GM23338 (cell line): ENCODE measurements at regions not wholly inside any gene's neighbourhood (a gene's known extent, or its start where the extent isn't known, plus 50 kb on each side); places are given as distances from the start of the nearest gene placed in this dataset.

Source experiments
- ATAC-seq: fragments of 200-7000 bp; cut with Tn5 transposase; 3 replicates; pipeline ENCODE4 v1.9.1; 2020
- DNase-seq: peaks from one replicate; pipeline ENCODE4 v3.0.0-alpha.2; 2015; ENCODE audit warnings: low spot score
- H2AFZ ChIP-seq: fragments of 200-600 bp; sonication (generic); 2 replicates; pipeline ENCODE4 v1.8.0; 2016; ENCODE audit warnings: antibody characterized with exemption, mild to moderate bottlenecking, moderate library complexity
- H3F3A ChIP-seq: fragments of 200-600 bp; sonication (generic); replicated peaks from 2 replicates; pipeline ENCODE4 v1.8.0; 2017; ENCODE audit warnings: antibody characterized with exemption, mixed run types, low read depth
- H3K27ac ChIP-seq: fragments of 200-600 bp; sonication (generic); 2 replicates; pipeline ENCODE4 v1.6.1; 2016; ENCODE audit warnings: low read depth
- H3K27me3 ChIP-seq: fragments of 200-600 bp; sonication (generic); 2 replicates; pipeline ENCODE4 v1.8.0; 2016; ENCODE audit warnings: mild to moderate bottlenecking, mixed run types, moderate library complexity; ENCODE audit not compliant: insufficient read depth
- H3K36me3 ChIP-seq: fragments of 200-600 bp; sonication (generic); 2 replicates; pipeline ENCODE4 v1.8.0; 2016; ENCODE audit warnings: mild to moderate bottlenecking; ENCODE audit not compliant: insufficient read depth
- H3K4me1 ChIP-seq: fragments of 200-600 bp; sonication (generic); 2 replicates; pipeline ENCODE4 v1.8.0; 2016; ENCODE audit warnings: mild to moderate bottlenecking, moderate library complexity; ENCODE audit not compliant: insufficient read depth
- H3K4me2 ChIP-seq: fragments of 200-600 bp; sonication (generic); 2 replicates; pipeline ENCODE4 v1.7.1; 2017; ENCODE audit warnings: mixed run types
- H3K4me3 ChIP-seq: fragments of 200-600 bp; sonication (generic); 2 replicates; pipeline ENCODE4 v1.6.1; 2016; ENCODE audit warnings: mixed run types
- H3K79me2 ChIP-seq: fragments of 200-600 bp; sonication (generic); replicated peaks from 2 replicates; pipeline ENCODE4 v1.8.0; 2017; ENCODE audit warnings: mild to moderate bottlenecking; ENCODE audit not compliant: insufficient read depth
- H3K9me2 ChIP-seq: fragments of 200-600 bp; sonication (generic); 2 replicates; pipeline ENCODE4 v1.8.0; 2017; ENCODE audit not compliant: insufficient read depth
- H4K20me1 ChIP-seq: fragments of 200-600 bp; sonication (generic); replicated peaks from 2 replicates; pipeline ENCODE4 v1.8.0; 2017; ENCODE audit warnings: mild to moderate bottlenecking; ENCODE audit not compliant: insufficient read depth
- H3K27ac Mint-ChIP-seq: 2 replicates; pipeline ENCODE4 v1.8.0; 2020; ENCODE audit warnings: inconsistent platforms, mild to moderate bottlenecking, moderate library complexity, mixed read lengths
- H3K27me3 Mint-ChIP-seq: 3 replicates; pipeline ENCODE4 v1.8.0; 2022; ENCODE audit warnings: low read depth, mild to moderate bottlenecking, moderate library complexity, mixed read lengths, inconsistent platforms; ENCODE audit not compliant: insufficient read depth, poor library complexity
- H3K36me3 Mint-ChIP-seq: 3 replicates; pipeline ENCODE4 v1.8.0; 2021; ENCODE audit warnings: low read depth, mild to moderate bottlenecking, inconsistent platforms, moderate library complexity, mixed read lengths
- H3K4me1 Mint-ChIP-seq: 3 replicates; pipeline ENCODE4 v1.8.0; 2020; ENCODE audit warnings: mild to moderate bottlenecking, inconsistent platforms, mixed read lengths
- H3K4me3 Mint-ChIP-seq: 3 replicates; pipeline ENCODE4 v1.8.0; 2021; ENCODE audit warnings: moderate library complexity, mild to moderate bottlenecking, inconsistent platforms, mixed read lengths
- H3K9me3 Mint-ChIP-seq: 3 replicates; pipeline ENCODE4 v1.8.0; 2020; ENCODE audit warnings: moderate library complexity, mild to moderate bottlenecking, inconsistent platforms, mixed read lengths
- EZH2 ChIP-seq: fragments of 200-600 bp; sonication (generic); IDR thresholded peaks from one replicate; pipeline ENCODE4 v1.8.0; 2017; ENCODE audit warnings: antibody characterized with exemption, mild to moderate bottlenecking, low read depth; ENCODE audit not compliant: unreplicated experiment
- EZH2phosphoT487 ChIP-seq: fragments of 200-600 bp; sonication (generic); IDR thresholded peaks from one replicate; pipeline ENCODE4 v1.8.1; 2018; ENCODE audit warnings: antibody characterized with exemption; ENCODE audit not compliant: unreplicated experiment
- JUNB ChIP-seq: IDR thresholded peaks from one replicate; pipeline ENCODE4 v1.6.1; 2016; ENCODE audit warnings: antibody characterized with exemption; ENCODE audit not compliant: unreplicated experiment
- POLR2AphosphoS5 ChIP-seq: IDR thresholded peaks from 2 replicates; pipeline ENCODE4 v1.6.1; 2016; ENCODE audit warnings: antibody characterized with exemption, low read depth
- STAT1 ChIP-seq: IDR thresholded peaks from one replicate; pipeline ENCODE4 v1.6.1; 2016; ENCODE audit warnings: antibody characterized with exemption; ENCODE audit not compliant: unreplicated experiment
- ZNF114 ChIP-seq: fragments of 250-450 bp; sonication (Bioruptor Pico); IDR thresholded peaks from 2 replicates; pipeline ENCODE4 v1.5.0; 2020; ENCODE audit warnings: mild to moderate bottlenecking, moderate library complexity
- TF ChIP-seq, protein P1 (sequence below), 2 experiments: fragments of 200-600 bp in 1 of 2; sonication (generic) in 1 of 2; conservative IDR thresholded peaks; 2 replicates each; pipeline versions ENCODE4 v1.5.1 to v1.6.1; 2016 to 2017; ENCODE audit warnings: antibody characterized with exemption in 2 of 2, low read depth in 2 of 2, mild to moderate bottlenecking in 2 of 2, moderate library complexity in 1 of 2
- TF ChIP-seq, protein P2 (sequence below): fragments of 250-450 bp; sonication (Bioruptor Pico); IDR thresholded peaks from 2 replicates; pipeline ENCODE4 v1.5.0; 2020; ENCODE audit warnings: mild to moderate bottlenecking, moderate library complexity

DNA sequence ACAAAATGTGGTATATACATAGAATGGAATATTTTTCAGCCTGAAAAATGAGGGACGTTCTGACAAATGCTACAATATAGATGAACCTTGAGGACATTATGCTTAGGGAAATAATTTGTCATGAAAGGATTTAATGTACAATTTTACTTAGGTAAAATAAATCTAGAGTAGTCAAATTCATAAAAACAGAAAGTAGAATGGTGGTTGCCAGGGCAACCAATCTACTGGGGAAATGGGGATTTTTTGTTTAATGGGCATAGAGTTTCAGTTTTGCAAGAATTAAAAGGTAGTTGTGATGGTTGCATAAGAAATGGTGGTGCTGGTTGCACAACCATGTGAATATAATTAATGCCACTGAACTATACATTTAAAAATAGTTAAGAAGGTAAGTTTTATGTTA lies 296.0 kb upstream of the SP4 start (continued):
- TF ChIP-seq, protein P1, sequence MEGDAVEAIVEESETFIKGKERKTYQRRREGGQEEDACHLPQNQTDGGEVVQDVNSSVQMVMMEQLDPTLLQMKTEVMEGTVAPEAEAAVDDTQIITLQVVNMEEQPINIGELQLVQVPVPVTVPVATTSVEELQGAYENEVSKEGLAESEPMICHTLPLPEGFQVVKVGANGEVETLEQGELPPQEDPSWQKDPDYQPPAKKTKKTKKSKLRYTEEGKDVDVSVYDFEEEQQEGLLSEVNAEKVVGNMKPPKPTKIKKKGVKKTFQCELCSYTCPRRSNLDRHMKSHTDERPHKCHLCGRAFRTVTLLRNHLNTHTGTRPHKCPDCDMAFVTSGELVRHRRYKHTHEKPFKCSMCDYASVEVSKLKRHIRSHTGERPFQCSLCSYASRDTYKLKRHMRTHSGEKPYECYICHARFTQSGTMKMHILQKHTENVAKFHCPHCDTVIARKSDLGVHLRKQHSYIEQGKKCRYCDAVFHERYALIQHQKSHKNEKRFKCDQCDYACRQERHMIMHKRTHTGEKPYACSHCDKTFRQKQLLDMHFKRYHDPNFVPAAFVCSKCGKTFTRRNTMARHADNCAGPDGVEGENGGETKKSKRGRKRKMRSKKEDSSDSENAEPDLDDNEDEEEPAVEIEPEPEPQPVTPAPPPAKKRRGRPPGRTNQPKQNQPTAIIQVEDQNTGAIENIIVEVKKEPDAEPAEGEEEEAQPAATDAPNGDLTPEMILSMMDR (conservative IDR thresholded peaks at IDR 0.05; ENCODE audit: low read depth in 2 of 2) = no peak
- TF ChIP-seq, protein P2, sequence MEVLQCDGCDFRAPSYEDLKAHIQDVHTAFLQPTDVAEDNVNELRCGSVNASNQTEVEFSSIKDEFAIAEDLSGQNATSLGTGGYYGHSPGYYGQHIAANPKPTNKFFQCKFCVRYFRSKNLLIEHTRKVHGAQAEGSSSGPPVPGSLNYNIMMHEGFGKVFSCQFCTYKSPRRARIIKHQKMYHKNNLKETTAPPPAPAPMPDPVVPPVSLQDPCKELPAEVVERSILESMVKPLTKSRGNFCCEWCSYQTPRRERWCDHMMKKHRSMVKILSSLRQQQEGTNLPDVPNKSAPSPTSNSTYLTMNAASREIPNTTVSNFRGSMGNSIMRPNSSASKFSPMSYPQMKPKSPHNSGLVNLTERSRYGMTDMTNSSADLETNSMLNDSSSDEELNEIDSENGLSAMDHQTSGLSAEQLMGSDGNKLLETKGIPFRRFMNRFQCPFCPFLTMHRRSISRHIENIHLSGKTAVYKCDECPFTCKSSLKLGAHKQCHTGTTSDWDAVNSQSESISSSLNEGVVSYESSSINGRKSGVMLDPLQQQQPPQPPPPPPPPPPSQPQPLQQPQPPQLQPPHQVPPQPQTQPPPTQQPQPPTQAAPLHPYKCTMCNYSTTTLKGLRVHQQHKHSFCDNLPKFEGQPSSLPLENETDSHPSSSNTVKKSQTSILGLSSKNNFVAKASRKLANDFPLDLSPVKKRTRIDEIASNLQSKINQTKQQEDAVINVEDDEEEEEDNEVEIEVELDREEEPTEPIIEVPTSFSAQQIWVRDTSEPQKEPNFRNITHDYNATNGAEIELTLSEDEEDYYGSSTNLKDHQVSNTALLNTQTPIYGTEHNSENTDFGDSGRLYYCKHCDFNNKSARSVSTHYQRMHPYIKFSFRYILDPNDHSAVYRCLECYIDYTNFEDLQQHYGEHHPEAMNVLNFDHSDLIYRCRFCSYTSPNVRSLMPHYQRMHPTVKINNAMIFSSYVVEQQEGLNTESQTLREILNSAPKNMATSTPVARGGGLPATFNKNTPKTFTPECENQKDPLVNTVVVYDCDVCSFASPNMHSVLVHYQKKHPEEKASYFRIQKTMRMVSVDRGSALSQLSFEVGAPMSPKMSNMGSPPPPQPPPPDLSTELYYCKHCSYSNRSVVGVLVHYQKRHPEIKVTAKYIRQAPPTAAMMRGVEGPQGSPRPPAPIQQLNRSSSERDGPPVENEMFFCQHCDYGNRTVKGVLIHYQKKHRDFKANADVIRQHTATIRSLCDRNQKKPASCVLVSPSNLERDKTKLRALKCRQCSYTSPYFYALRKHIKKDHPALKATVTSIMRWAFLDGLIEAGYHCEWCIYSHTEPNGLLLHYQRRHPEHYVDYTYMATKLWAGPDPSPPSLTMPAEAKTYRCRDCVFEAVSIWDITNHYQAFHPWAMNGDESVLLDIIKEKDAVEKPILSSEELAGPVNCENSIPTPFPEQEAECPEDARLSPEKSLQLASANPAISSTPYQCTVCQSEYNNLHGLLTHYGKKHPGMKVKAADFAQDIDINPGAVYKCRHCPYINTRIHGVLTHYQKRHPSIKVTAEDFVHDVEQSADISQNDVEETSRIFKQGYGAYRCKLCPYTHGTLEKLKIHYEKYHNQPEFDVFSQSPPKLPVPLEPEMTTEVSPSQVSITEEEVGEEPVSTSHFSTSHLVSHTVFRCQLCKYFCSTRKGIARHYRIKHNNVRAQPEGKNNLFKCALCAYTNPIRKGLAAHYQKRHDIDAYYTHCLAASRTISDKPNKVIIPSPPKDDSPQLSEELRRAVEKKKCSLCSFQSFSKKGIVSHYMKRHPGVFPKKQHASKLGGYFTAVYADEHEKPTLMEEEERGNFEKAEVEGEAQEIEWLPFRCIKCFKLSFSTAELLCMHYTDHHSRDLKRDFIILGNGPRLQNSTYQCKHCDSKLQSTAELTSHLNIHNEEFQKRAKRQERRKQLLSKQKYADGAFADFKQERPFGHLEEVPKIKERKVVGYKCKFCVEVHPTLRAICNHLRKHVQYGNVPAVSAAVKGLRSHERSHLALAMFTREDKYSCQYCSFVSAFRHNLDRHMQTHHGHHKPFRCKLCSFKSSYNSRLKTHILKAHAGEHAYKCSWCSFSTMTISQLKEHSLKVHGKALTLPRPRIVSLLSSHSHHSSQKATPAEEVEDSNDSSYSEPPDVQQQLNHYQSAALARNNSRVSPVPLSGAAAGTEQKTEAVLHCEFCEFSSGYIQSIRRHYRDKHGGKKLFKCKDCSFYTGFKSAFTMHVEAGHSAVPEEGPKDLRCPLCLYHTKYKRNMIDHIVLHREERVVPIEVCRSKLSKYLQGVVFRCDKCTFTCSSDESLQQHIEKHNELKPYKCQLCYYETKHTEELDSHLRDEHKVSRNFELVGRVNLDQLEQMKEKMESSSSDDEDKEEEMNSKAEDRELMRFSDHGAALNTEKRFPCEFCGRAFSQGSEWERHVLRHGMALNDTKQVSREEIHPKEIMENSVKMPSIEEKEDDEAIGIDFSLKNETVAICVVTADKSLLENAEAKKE (CRISPR knock-in tag) = no peak

DNA sequence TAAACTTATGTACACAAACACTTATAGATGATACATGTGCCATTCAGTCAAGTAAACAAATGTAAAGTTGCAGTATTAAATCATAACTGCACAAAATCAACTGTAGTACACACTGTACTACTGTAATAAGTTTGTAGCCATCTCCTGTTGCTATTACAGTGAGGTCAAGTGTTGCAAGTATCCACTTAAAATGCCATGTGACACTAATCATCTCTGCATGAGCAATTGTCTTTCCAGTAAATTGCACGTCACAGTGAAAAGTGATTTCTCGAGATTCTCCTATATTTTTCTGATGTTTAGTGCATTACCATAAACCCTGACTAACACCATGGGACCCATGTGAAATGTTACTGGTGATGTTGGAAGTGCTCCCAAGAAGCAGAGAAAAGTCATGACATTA lies 293.3 kb upstream of the SP4 start:
- no peak for DNase-seq
- TF ChIP-seq STAT1 (no peak), JUNB (no peak), POLR2AphosphoS5 (no peak), EZH2phosphoT487 (no peak), ZNF114 (CRISPR knock-in tag) (no peak), EZH2 (no peak)
- TF ChIP-seq, protein P2 (CRISPR knock-in tag) = no peak

More for the DNA sequence above, 293.3 kb upstream of the SP4 start:
- H3K4me3 ChIP-seq = no peak overlapping the region
- H3F3A ChIP-seq = no peaks in the 10 kb centered on the region
- H3K79me2 ChIP-seq = no peaks in the 10 kb centered on the region
- peaks cover 7% of the 10 kb centered on the region for H3K27me3 Mint-ChIP-seq
- H3K27ac Mint-ChIP-seq = no peak overlapping the region
- H3K9me3 Mint-ChIP-seq = no peaks in the 10 kb centered on the region
- no peaks in the 10 kb centered on the region for H3K4me1 ChIP-seq
- no peaks in the 10 kb centered on the region; the same call in 1 of the 2 replicates for H3K9me2 ChIP-seq
- H3K36me3 Mint-ChIP-seq = no peaks in the 10 kb centered on the region
- H3K4me2 ChIP-seq = no peak overlapping the region
- no peaks in the 10 kb centered on the region for H4K20me1 ChIP-seq
- no peaks in the 10 kb centered on the region for H3K36me3 ChIP-seq
- H2AFZ ChIP-seq = no peak overlapping the region
- H3K4me1 Mint-ChIP-seq = peaks cover 4% of the 10 kb centered on the region; the same call in 1 of the 3 replicates
- ATAC-seq = no peak
- no peak overlapping the region for H3K4me3 Mint-ChIP-seq
- H3K27me3 ChIP-seq = no peaks in the 10 kb centered on the region
- no peak overlapping the region for H3K27ac ChIP-seq
